ENCODE measurements at regions not wholly inside any gene's neighbourhood (a gene's known extent, or its start where the extent isn't known, plus 50 kb on each side); places are given as distances from the start of the nearest gene placed in this dataset.
"Not testable (repeated sequence)": the region's sequence is repeated elsewhere in the genome, so short reads cannot be mapped to it uniquely, and the experiment has no call there.

GRCh38 chr1:234809854-234810245, 199.9 kb upstream of the IRF2BP2 start:
- DNase-seq = not testable (repeated sequence)

DNA sequence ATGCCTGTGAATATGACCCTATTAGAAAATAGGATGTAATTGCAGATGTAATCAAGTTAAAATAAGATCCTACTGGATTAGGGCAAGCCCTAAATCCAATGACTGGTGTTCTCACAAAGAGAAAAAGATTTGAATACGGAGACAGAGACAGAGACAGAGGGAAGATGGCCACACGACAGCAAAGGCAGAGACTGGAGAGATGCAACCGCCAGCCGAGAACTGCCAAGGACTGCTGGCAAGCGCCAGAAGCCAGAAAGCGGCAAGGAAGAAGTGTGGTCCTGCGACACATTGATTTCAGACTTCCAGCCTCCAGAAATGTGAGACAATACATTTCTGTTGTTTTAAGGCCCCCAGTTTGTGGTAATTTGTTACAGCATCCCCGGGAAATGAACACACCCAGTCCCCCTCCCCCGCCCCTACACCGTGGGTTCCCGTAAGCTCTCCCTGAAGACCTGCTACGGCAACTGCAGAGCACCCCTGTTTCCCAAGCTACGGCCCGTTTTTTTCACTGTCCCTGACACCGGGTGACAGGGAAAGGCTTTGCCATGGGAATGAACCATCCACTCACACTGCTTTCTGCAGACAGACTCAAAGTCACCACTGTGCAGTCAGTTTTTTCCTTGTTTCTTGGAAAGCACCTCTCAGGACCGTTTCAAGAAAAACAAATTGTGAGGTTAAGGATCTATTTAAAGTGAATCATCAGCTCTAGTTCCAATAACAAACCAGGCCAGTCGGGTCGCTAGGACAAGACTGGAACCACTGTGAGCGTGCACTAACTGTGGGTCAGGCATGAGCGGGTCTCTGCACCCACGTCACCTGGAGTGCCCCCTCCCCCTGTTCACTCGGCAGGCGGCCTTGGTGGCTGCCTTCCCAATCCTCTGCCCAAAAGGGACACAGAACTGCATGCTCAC, 199.2 kb upstream of the IRF2BP2 start:
- DNase-seq = not testable (repeated sequence)

DNA sequence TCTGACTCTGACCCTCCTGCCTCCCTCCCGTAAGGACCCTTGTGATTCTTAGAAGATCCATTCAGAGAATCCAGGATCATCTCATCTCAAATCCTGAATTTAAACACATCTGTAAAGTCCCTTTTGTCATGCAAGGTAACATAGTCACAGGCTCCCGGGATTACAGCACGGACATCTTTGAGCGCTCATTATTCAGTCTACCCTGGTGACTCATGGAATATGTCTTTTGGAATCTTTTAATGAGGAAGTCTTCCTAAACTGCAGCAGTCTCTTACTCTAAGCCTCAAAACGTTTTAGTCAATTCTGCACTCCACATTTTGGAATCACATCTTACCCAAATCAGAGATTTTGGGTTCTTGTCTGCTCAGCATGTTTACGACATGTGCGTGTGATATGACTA, 198.5 kb upstream of the IRF2BP2 start:
- not testable (repeated sequence) for DNase-seq

- DNase-seq = not testable (repeated sequence)
Observed at GRCh38 chr1:234807705-234808104, 197.7 kb upstream of the IRF2BP2 start.

DNA sequence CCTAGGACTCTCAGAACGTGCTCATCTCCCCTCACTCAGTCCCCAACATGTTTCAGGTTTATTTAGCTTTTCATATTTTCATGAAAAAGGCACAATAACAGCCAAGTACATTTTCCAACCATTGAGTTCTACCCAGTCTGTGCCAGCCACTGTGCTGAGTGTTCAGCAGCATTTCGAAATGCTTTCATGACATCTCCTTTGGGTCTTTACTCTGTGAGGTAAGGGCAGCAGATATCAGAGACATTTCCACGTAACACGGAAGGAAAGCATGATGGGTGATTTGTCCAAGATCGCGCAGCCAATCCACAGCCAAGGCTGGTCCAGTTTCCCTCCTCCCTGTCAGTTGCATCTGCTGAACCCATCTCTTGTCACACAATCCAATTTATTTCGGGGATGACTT, 192.6 kb upstream of the IRF2BP2 start:
- DNase-seq = not testable (repeated sequence)

- not testable (repeated sequence) for DNase-seq
Observed at GRCh38 chr1:234801636-234802035, 191.7 kb upstream of the IRF2BP2 start.

- not testable (repeated sequence) for DNase-seq
Observed at GRCh38 chr1:234801147-234801546, 191.2 kb upstream of the IRF2BP2 start.

- not testable (repeated sequence) for DNase-seq
Observed at GRCh38 chr1:234800563-234800962, 190.6 kb upstream of the IRF2BP2 start.

- DNase-seq = not testable (repeated sequence)
Observed at GRCh38 chr1:234799021-234799689, 189.2 kb upstream of the IRF2BP2 start.

GRCh38 chr1:234797216-234797615, 187.2 kb upstream of the IRF2BP2 start:
- not testable (repeated sequence) for DNase-seq

GRCh38 chr1:234796438-234796792, 186.4 kb upstream of the IRF2BP2 start:
- not testable (repeated sequence) for DNase-seq

- not testable (repeated sequence) for DNase-seq
Observed at GRCh38 chr1:234795711-234796437, 185.9 kb upstream of the IRF2BP2 start.

GRCh38 chr1:234795007-234795406, 185.0 kb upstream of the IRF2BP2 start:
- not testable (repeated sequence) for DNase-seq

GRCh38 chr1:234794452-234794851, 184.5 kb upstream of the IRF2BP2 start:
- DNase-seq = not testable (repeated sequence)

GRCh38 chr1:234793924-234794323, 183.9 kb upstream of the IRF2BP2 start:
- DNase-seq = not testable (repeated sequence)

GRCh38 chr1:234792221-234792864, 182.4 kb upstream of the IRF2BP2 start:
- DNase-seq = not testable (repeated sequence)

- not testable (repeated sequence) for DNase-seq
Observed at GRCh38 chr1:234791615-234792014, 181.6 kb upstream of the IRF2BP2 start.

DNA sequence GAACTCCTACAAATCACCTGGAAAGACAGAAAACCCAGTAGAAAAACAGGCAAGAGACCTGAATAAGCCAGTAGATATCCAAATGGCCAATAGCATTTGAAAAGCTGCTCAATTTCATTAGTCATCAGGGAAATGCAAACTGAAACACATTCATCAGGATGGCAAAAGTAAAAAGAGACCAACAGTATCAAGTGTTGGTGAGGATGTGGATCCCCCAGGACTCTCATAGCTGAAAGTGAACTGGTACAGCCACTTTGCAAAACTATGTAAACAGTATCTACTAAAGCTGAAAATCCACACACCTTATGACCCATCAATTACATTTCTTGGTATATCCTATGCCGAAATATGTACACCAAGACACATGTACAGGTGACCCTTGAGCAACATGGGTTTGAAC, 180.4 kb upstream of the IRF2BP2 start:
- not testable (repeated sequence) for DNase-seq

- DNase-seq = not testable (repeated sequence)
Observed at GRCh38 chr1:234787011-234787584, 177.1 kb upstream of the IRF2BP2 start.

- not testable (repeated sequence) for DNase-seq
Observed at GRCh38 chr1:234785922-234786321, 175.9 kb upstream of the IRF2BP2 start.

- not testable (repeated sequence) for DNase-seq
Observed at GRCh38 chr1:234785471-234785919, 175.5 kb upstream of the IRF2BP2 start.

- not testable (repeated sequence) for DNase-seq
Observed at GRCh38 chr1:234784108-234784507, 174.1 kb upstream of the IRF2BP2 start.

Data from NK-92 treated with Interleukin-12 subunit alpha and Interleukin-12 subunit beta, amount 100 ng/mL, for 24 hours (cell line).